Right lobe of liver (tissue), 4 donors: ENCODE measurements at regions not wholly inside any gene's neighbourhood (a gene's known extent, or its start where the extent isn't known, plus 50 kb on each side); places are given as distances from the start of the nearest gene placed in this dataset.

Source experiments
- POLR2A ChIP-seq: fragments of 450-650 bp; IDR thresholded peaks from one replicate; pipeline ENCODE4 v1.6.1; 2017; ENCODE audit warnings: antibody characterized with exemption, mild to moderate bottlenecking
- TF ChIP-seq, protein P1 (sequence below), 4 donors: fragments of 200-600 bp in 3 of 4; fragments of 450-650 bp in 1 of 4; IDR thresholded peaks; one replicate each; pipeline versions ENCODE4 v1.5.1 to v1.8.0; 2016 to 2022; ENCODE audit warnings: antibody characterized with exemption in 4 of 4, mild to moderate bottlenecking in 2 of 4
- donor health status: DM: no; HTN: no; CAD: no.
- donor health status: DM: no; HTN: no; CAD: no.
- donor health status: DM: no; HTN: yes; CAD: no.

DNA sequence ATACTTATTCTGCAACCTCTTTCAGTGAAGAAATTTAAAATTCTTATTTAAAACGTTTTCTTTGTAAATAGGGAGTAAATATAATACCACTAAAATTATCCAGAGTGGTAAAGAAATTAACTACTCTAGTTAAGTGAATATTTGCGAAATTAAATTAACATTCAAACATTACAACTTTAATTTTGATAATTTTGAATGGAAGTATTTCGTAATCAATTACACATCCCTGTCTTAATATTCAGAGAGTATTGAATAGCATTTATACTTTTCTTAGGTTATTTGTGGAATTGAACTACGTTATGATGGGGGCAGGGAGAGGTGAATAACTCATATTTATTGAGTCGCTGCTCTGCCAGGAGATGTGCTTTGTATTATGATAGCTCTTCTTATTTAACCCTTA, 96.3 kb upstream of the KIF26B start:
- TF ChIP-seq, protein P1, sequence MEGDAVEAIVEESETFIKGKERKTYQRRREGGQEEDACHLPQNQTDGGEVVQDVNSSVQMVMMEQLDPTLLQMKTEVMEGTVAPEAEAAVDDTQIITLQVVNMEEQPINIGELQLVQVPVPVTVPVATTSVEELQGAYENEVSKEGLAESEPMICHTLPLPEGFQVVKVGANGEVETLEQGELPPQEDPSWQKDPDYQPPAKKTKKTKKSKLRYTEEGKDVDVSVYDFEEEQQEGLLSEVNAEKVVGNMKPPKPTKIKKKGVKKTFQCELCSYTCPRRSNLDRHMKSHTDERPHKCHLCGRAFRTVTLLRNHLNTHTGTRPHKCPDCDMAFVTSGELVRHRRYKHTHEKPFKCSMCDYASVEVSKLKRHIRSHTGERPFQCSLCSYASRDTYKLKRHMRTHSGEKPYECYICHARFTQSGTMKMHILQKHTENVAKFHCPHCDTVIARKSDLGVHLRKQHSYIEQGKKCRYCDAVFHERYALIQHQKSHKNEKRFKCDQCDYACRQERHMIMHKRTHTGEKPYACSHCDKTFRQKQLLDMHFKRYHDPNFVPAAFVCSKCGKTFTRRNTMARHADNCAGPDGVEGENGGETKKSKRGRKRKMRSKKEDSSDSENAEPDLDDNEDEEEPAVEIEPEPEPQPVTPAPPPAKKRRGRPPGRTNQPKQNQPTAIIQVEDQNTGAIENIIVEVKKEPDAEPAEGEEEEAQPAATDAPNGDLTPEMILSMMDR (IDR thresholded peaks at IDR 0.05) = no peak
- no peak for TF ChIP-seq POLR2A
